Skeletal muscle tissue (tissue), 3 donors: ENCODE measurements at regions not wholly inside any gene's neighbourhood (a gene's known extent, or its start where the extent isn't known, plus 50 kb on each side); places are given as distances from the start of the nearest gene placed in this dataset.
"Not testable (repeated sequence)": the region's sequence is repeated elsewhere in the genome, so short reads cannot be mapped to it uniquely, and the experiment has no call there.

ENCODE experiments used
- H3K27ac ChIP-seq: one replicate; pipeline ENCODE4 v1.7.0; 2013; ENCODE audit warnings: mild to moderate bottlenecking, low read depth, low read length, inconsistent platforms
- H3K27me3 ChIP-seq, 3 donors: one replicate each; pipeline ENCODE4 v1.7.0; 2013; ENCODE audit warnings: low read length in 3 of 3; ENCODE audit not compliant: control insufficient read depth in 3 of 3, insufficient read depth in 3 of 3
- H3K36me3 ChIP-seq, 3 donors: one replicate each; pipeline ENCODE4 v1.7.0; 2013; ENCODE audit warnings: low read length in 3 of 3; ENCODE audit not compliant: control insufficient read depth in 3 of 3, insufficient read depth in 3 of 3
- H3K4me1 ChIP-seq, 3 donors: one replicate each; pipeline ENCODE4 v1.7.0; 2013; ENCODE audit warnings: low read length in 3 of 3, mild to moderate bottlenecking in 3 of 3; ENCODE audit not compliant: control insufficient read depth in 3 of 3, insufficient read depth in 3 of 3
- H3K4me3 ChIP-seq, 3 donors: one replicate each; pipeline ENCODE4 v1.7.0; 2013; ENCODE audit warnings: low read length in 3 of 3
- H3K9ac ChIP-seq, 3 donors: one replicate each; pipeline ENCODE4 v1.7.0; 2013; ENCODE audit warnings: low read length in 3 of 3, mild to moderate bottlenecking in 3 of 3, moderate library complexity in 2 of 3, low read depth in 1 of 3
- H3K9me3 ChIP-seq, 3 donors: one replicate each; pipeline ENCODE4 v1.7.0; 2013; ENCODE audit warnings: low read length in 3 of 3; ENCODE audit not compliant: control insufficient read depth in 3 of 3
- donor health status: Osteomylitis.

GRCh38 chr22:10760418-10760817, 4767.6 kb upstream of the OR11H1 start:
- H3K9me3 ChIP-seq, H3K27me3 ChIP-seq, H3K4me1 ChIP-seq, H3K9ac ChIP-seq, H3K4me3 ChIP-seq, H3K27ac ChIP-seq, H3K36me3 ChIP-seq: not testable (repeated sequence)

GRCh38 chr22:10766320-10766719, 4761.7 kb upstream of the OR11H1 start:
- not testable (repeated sequence) for H3K36me3 ChIP-seq, H3K9ac ChIP-seq, H3K4me1 ChIP-seq, H3K27me3 ChIP-seq, H3K4me3 ChIP-seq, H3K27ac ChIP-seq
- peaks cover 0 to 12% (median 3%) of the 10 kb centered on the region in 3 donors for H3K9me3 ChIP-seq

- H3K4me1 ChIP-seq, H3K36me3 ChIP-seq, H3K27me3 ChIP-seq, H3K27ac ChIP-seq, H3K9ac ChIP-seq, H3K4me3 ChIP-seq: not testable (repeated sequence)
- peaks cover 0 to 12% (median 3%) of the 10 kb centered on the region in 3 donors for H3K9me3 ChIP-seq
Measured at GRCh38 chr22:10768875-10769274, 4759.1 kb upstream of the OR11H1 start.

- not testable (repeated sequence) for H3K4me1 ChIP-seq, H3K4me3 ChIP-seq, H3K36me3 ChIP-seq, H3K27me3 ChIP-seq, H3K9ac ChIP-seq, H3K27ac ChIP-seq
- peaks cover 0 to 15% (median 3%) of the 10 kb centered on the region in 3 donors for H3K9me3 ChIP-seq
Measured at GRCh38 chr22:10771744-10772143, 4756.2 kb upstream of the OR11H1 start.

- H3K9me3 ChIP-seq, H3K9ac ChIP-seq, H3K4me1 ChIP-seq, H3K4me3 ChIP-seq, H3K36me3 ChIP-seq, H3K27me3 ChIP-seq, H3K27ac ChIP-seq: not testable (repeated sequence)
Measured at GRCh38 chr22:10773341-10773740, 4754.7 kb upstream of the OR11H1 start.

GRCh38 chr22:10775601-10776357, 4752.2 kb upstream of the OR11H1 start:
- not testable (repeated sequence) for H3K4me3 ChIP-seq, H3K9me3 ChIP-seq, H3K9ac ChIP-seq, H3K4me1 ChIP-seq, H3K27ac ChIP-seq, H3K36me3 ChIP-seq, H3K27me3 ChIP-seq

- H3K4me1 ChIP-seq, H3K36me3 ChIP-seq, H3K9me3 ChIP-seq, H3K9ac ChIP-seq, H3K27me3 ChIP-seq, H3K4me3 ChIP-seq, H3K27ac ChIP-seq: not testable (repeated sequence)
Measured at GRCh38 chr22:10776358-10776729, 4751.6 kb upstream of the OR11H1 start.

GRCh38 chr22:10777733-10778132, 4750.3 kb upstream of the OR11H1 start:
- H3K27ac ChIP-seq, H3K4me1 ChIP-seq, H3K27me3 ChIP-seq, H3K36me3 ChIP-seq, H3K9ac ChIP-seq, H3K9me3 ChIP-seq, H3K4me3 ChIP-seq: not testable (repeated sequence)

GRCh38 chr22:10778296-10778814, 4749.6 kb upstream of the OR11H1 start:
- Histone ChIP-seq H3K36me3 (no peaks in the 10 kb centered on the region), H3K9ac (no peak overlapping the region), H3K9me3 (peaks cover 0 to 5% (median 2%) of the 10 kb centered on the region in 3 donors), H3K4me3 (no peak overlapping the region), H3K27me3 (no peaks in the 10 kb centered on the region), H3K4me1 (no peaks in the 10 kb centered on the region), H3K27ac (no peak overlapping the region)

- not testable (repeated sequence) for H3K27me3 ChIP-seq, H3K9ac ChIP-seq, H3K9me3 ChIP-seq, H3K4me1 ChIP-seq, H3K36me3 ChIP-seq, H3K4me3 ChIP-seq, H3K27ac ChIP-seq
Measured at GRCh38 chr22:10779200-10779599, 4748.8 kb upstream of the OR11H1 start.
